Erythroblast (primary cell): ENCODE measurements at regions not wholly inside any gene's neighbourhood (a gene's known extent, or its start where the extent isn't known, plus 50 kb on each side); places are given as distances from the start of the nearest gene placed in this dataset.

Source experiments
- GATA1 ChIP-seq: IDR thresholded peaks from 2 replicates; pipeline ENCODE4 v1.6.1; 2011; ENCODE audit warnings: low read depth, mild to moderate bottlenecking, control low read depth, low read length, moderate library complexity
- POLR2A ChIP-seq: IDR thresholded peaks from 2 replicates; pipeline ENCODE4 v1.6.1; 2011; ENCODE audit warnings: mild to moderate bottlenecking, low read length

DNA sequence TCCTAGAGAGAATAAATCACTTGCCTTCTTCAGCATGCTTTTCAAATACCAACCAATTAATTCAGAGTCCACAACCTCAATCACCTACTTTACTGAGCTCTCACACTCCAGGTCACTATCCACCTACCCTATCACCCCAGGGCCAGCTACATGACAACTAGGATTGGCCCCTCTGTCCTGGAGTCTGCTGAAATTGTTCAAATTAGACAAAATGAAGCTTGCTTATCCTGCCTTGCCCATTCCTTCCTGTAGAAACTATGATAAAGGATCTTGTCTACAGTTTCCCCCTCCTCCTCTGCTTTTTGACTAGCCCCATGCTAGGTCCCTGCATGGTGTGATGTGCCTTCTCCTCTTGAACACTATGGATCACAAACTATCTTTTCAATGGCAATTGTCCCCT is 94.5 kb downstream of the JRKL start:
- TF ChIP-seq POLR2A (no peak), GATA1 (no peak)
